ENCODE measurements at regions not wholly inside any gene's neighbourhood (a gene's known extent, or its start where the extent isn't known, plus 50 kb on each side); places are given as distances from the start of the nearest gene placed in this dataset.

- H3K27me3 Mint-ChIP-seq (ENCODE audit: insufficient read depth, low read depth, poor library complexity) = no peaks in the 10 kb centered on the region
- H3K36me3 Mint-ChIP-seq (ENCODE audit: low read depth) = no peaks in the 10 kb centered on the region
- Histone ChIP-seq H3K27ac (ENCODE audit: low read depth) (no peak overlapping the region), H4K20me1 (replicated peaks; ENCODE audit: insufficient read depth) (no peaks in the 10 kb centered on the region), H3K27me3 (ENCODE audit: insufficient read depth) (no peaks in the 10 kb centered on the region), H3K9me2 (ENCODE audit: insufficient read depth) (no peaks in the 10 kb centered on the region), H3K4me3 (no peak overlapping the region), H3K4me2 (no peak overlapping the region), H3K79me2 (replicated peaks; ENCODE audit: insufficient read depth) (no peaks in the 10 kb centered on the region), H3F3A (replicated peaks; ENCODE audit: low read depth) (no peaks in the 10 kb centered on the region), H3K36me3 (ENCODE audit: insufficient read depth) (no peaks in the 10 kb centered on the region), H2AFZ (peak overlapping the region; percentile 54; the same call in 1 of the 2 replicates), H3K4me1 (ENCODE audit: insufficient read depth) (no peaks in the 10 kb centered on the region)
- H3K27ac Mint-ChIP-seq = no peak overlapping the region
- no peak for TF ChIP-seq ETS1 (IDR thresholded peaks at IDR 0.05)
- no peak overlapping the region for H3K4me3 Mint-ChIP-seq
- peaks cover 10% of the 10 kb centered on the region; the same call in 2 of the 3 replicates for H3K4me1 Mint-ChIP-seq
- H3K9me3 Mint-ChIP-seq = no peaks in the 10 kb centered on the region
- ATAC-seq (no peak), DNase-seq (ENCODE audit: low spot score) (no peak)
Observed at GRCh38 chr6:8215631-8216030, 113.3 kb upstream of the EEF1E1 start.

GRCh38 chr6:8213995-8214394, 111.6 kb upstream of the EEF1E1 start:
- Mint-ChIP-seq H3K27ac (no peak overlapping the region), H3K4me3 (no peak overlapping the region), H3K36me3 (ENCODE audit: low read depth) (no peaks in the 10 kb centered on the region), H3K9me3 (no peaks in the 10 kb centered on the region), H3K4me1 (peaks cover 10% of the 10 kb centered on the region; the same call in 2 of the 3 replicates), H3K27me3 (ENCODE audit: insufficient read depth, low read depth, poor library complexity) (no peaks in the 10 kb centered on the region)
- no peaks in the 10 kb centered on the region for H3K27me3 ChIP-seq (ENCODE audit: insufficient read depth)
- no peaks in the 10 kb centered on the region for H3K9me2 ChIP-seq (ENCODE audit: insufficient read depth)
- ATAC-seq (no peak), DNase-seq (ENCODE audit: low spot score) (no peak)
- H3K79me2 ChIP-seq (replicated peaks; ENCODE audit: insufficient read depth) = no peaks in the 10 kb centered on the region
- H3K4me1 ChIP-seq (ENCODE audit: insufficient read depth) = no peaks in the 10 kb centered on the region
- TF ChIP-seq ZNF114 (CRISPR knock-in tag; IDR thresholded peaks at IDR 0.05) (no peak), ETS1 (IDR thresholded peaks at IDR 0.05) (no peak), NANOG (IDR thresholded peaks at IDR 0.05; ENCODE audit: borderline replicate concordance) (no peak), ZNF462 (CRISPR knock-in tag; IDR thresholded peaks at IDR 0.05) (no peak), STAT1 (IDR thresholded peaks at IDR 0.05; ENCODE audit: unreplicated experiment) (no peak), REST (IDR thresholded peaks at IDR 0.05; ENCODE audit: unreplicated experiment) (no peak), ZNF331 (CRISPR knock-in tag; IDR thresholded peaks at IDR 0.05; ENCODE audit: low read depth) (no peak), EZH2 (IDR thresholded peaks at IDR 0.05; ENCODE audit: low read depth, unreplicated experiment) (no peak)
- peak overlapping the region; percentile 30; the same call in 1 of the 2 replicates for H2AFZ ChIP-seq
- H3K36me3 ChIP-seq (ENCODE audit: insufficient read depth) = no peaks in the 10 kb centered on the region
- no peak overlapping the region for H3K4me3 ChIP-seq
- no peaks in the 10 kb centered on the region for H3F3A ChIP-seq (replicated peaks; ENCODE audit: low read depth)
- H4K20me1 ChIP-seq (replicated peaks; ENCODE audit: insufficient read depth) = no peaks in the 10 kb centered on the region
- H3K4me2 ChIP-seq = no peak overlapping the region
- no peak overlapping the region for H3K27ac ChIP-seq (ENCODE audit: low read depth)

Data from GM23338 (cell line).